Gastrocnemius medialis (tissue), 4 donors: ENCODE measurements at regions not wholly inside any gene's neighbourhood (a gene's known extent, or its start where the extent isn't known, plus 50 kb on each side); places are given as distances from the start of the nearest gene placed in this dataset.

ENCODE experiments used
- CTCF ChIP-seq, 5 experiments: fragments of 450-650 bp in 3 of 5; fragments of 200-600 bp in 2 of 5; sonication (generic) in 2 of 5; IDR thresholded peaks in 4 of 5; conservative IDR thresholded peaks in 1 of 5; 1 replicate in 4 of 5; 2 replicates in 1 of 5; pipeline ENCODE4 v1.5.1; 2016 to 2019; ENCODE audit warnings: antibody characterized with exemption in 5 of 5, mild to moderate bottlenecking in 3 of 5, moderate library complexity in 3 of 5
- POLR2A ChIP-seq, 2 donors: fragments of 450-650 bp; IDR thresholded peaks; one replicate each; pipeline ENCODE4 v1.6.1; 2017; ENCODE audit warnings: antibody characterized with exemption in 2 of 2, mild to moderate bottlenecking in 2 of 2, moderate library complexity in 2 of 2

GRCh38 chr9:105900123-105900522, 205.8 kb downstream of the TMEM38B start:
- TF ChIP-seq CTCF (IDR thresholded peaks at IDR 0.05 in 4 of 5, conservative IDR thresholded peaks at IDR 0.05 in 1 of 5) = no peak
- TF ChIP-seq POLR2A (IDR thresholded peaks at IDR 0.05) = no peak
